GM19372 (cell line): ENCODE measurements at regions not wholly inside any gene's neighbourhood (a gene's known extent, or its start where the extent isn't known, plus 50 kb on each side); places are given as distances from the start of the nearest gene placed in this dataset.
"Not testable (repeated sequence)": the region's sequence is repeated elsewhere in the genome, so short reads cannot be mapped to it uniquely, and the experiment has no call there.

Experiments
- ATAC-seq: cut with Tn5 transposase; IDR thresholded peaks from one replicate; pipeline ENCODE4 v1.9.1; 2021; ENCODE audit warnings: mild to moderate bottlenecking, low read depth, moderate library complexity; ENCODE audit not compliant: unreplicated experiment

GRCh38 chr3:15899388-15899787 lies 101.6 kb upstream of the ANKRD28 start:
- ATAC-seq = no peak

GRCh38 chr3:15903164-15903563 lies 105.4 kb upstream of the ANKRD28 start:
- ATAC-seq = no peak

- ATAC-seq = no peak
These were observed 106.3 kb upstream of the ANKRD28 start for GRCh38 chr3:15903759-15904720.

- ATAC-seq = no peak
These were observed 107.3 kb upstream of the ANKRD28 start for GRCh38 chr3:15905041-15905440.

GRCh38 chr3:15907403-15907802 lies 109.6 kb upstream of the ANKRD28 start:
- ATAC-seq = not testable (repeated sequence)

- no peak for ATAC-seq
These were observed 121.2 kb upstream of the ANKRD28 start for GRCh38 chr3:15918988-15919387.

- ATAC-seq = no peak
These were observed 122.2 kb upstream of the ANKRD28 start for GRCh38 chr3:15919971-15920370.

GRCh38 chr3:15923640-15924405 lies 126.0 kb upstream of the ANKRD28 start:
- ATAC-seq = no peak

GRCh38 chr3:15924914-15925313 lies 127.1 kb upstream of the ANKRD28 start:
- ATAC-seq = no peak

GRCh38 chr3:15926871-15927270 lies 129.1 kb upstream of the ANKRD28 start:
- no peak for ATAC-seq

GRCh38 chr3:15927969-15928368 lies 130.2 kb upstream of the ANKRD28 start:
- no peak for ATAC-seq

- no peak for ATAC-seq
These were observed 132.3 kb upstream of the ANKRD28 start for GRCh38 chr3:15929944-15930571.

- ATAC-seq = no peak
These were observed 134.8 kb upstream of the ANKRD28 start for GRCh38 chr3:15932348-15933300.

- ATAC-seq = no peak
These were observed 135.8 kb upstream of the ANKRD28 start for GRCh38 chr3:15933439-15934139.

GRCh38 chr3:15934389-15935195 lies 136.8 kb upstream of the ANKRD28 start:
- ATAC-seq = no peak

GRCh38 chr3:15936312-15936711 lies 138.5 kb upstream of the ANKRD28 start:
- no peak for ATAC-seq

GRCh38 chr3:15940641-15941040 lies 142.9 kb upstream of the ANKRD28 start:
- ATAC-seq = no peak

GRCh38 chr3:15941457-15941856 lies 143.7 kb upstream of the ANKRD28 start:
- ATAC-seq = not testable (repeated sequence)
